Tibial nerve (tissue), 4 donors: ENCODE measurements at regions not wholly inside any gene's neighbourhood (a gene's known extent, or its start where the extent isn't known, plus 50 kb on each side); places are given as distances from the start of the nearest gene placed in this dataset.

Experiments
- EP300 ChIP-seq, 2 donors: sonication (generic); formaldehyde crosslinking; IDR thresholded peaks; one replicate each; pipeline ENCODE4 v1.6.1; 2017; ENCODE audit warnings: antibody characterized with exemption in 2 of 2, mild to moderate bottlenecking in 1 of 2
- POLR2A ChIP-seq, 2 donors: fragments of 450-650 bp; IDR thresholded peaks; one replicate each; pipeline ENCODE4 v1.6.1; 2017; ENCODE audit warnings: antibody characterized with exemption in 2 of 2, mild to moderate bottlenecking in 2 of 2, moderate library complexity in 2 of 2
- TF ChIP-seq, protein P1 (sequence below), 5 experiments: fragments of 200-600 bp in 3 of 5; fragments of 450-650 bp in 2 of 5; sonication (generic) in 3 of 5; IDR thresholded peaks; one replicate each; pipeline ENCODE4 v1.5.1; 2016 to 2019; ENCODE audit warnings: antibody characterized with exemption in 5 of 5, mild to moderate bottlenecking in 3 of 5, moderate library complexity in 2 of 5

DNA sequence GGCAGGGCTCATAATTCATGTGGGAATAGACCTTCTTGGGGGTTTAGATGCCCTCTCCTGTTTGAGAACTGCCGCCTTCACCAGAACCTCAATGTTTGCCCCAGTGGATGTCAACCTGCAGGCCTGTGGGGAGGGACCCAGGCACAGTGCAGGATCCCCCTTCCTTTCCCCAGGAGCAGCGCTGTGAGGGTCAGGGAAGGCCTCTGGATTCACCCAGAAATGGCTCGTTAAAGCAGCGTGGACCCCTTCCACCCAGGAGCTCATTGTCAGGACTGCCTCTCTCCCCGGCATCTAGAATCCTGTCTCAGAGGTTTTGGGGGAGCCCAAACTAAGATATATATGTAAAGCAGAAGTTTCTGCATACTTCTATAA is 188.3 kb downstream of the GADD45G start:
- TF ChIP-seq, protein P1, sequence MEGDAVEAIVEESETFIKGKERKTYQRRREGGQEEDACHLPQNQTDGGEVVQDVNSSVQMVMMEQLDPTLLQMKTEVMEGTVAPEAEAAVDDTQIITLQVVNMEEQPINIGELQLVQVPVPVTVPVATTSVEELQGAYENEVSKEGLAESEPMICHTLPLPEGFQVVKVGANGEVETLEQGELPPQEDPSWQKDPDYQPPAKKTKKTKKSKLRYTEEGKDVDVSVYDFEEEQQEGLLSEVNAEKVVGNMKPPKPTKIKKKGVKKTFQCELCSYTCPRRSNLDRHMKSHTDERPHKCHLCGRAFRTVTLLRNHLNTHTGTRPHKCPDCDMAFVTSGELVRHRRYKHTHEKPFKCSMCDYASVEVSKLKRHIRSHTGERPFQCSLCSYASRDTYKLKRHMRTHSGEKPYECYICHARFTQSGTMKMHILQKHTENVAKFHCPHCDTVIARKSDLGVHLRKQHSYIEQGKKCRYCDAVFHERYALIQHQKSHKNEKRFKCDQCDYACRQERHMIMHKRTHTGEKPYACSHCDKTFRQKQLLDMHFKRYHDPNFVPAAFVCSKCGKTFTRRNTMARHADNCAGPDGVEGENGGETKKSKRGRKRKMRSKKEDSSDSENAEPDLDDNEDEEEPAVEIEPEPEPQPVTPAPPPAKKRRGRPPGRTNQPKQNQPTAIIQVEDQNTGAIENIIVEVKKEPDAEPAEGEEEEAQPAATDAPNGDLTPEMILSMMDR (IDR thresholded peaks at IDR 0.05), result no peak
- no peak for TF ChIP-seq EP300 (IDR thresholded peaks at IDR 0.05)
- no peak for TF ChIP-seq POLR2A (IDR thresholded peaks at IDR 0.05)
